Renal cortex interstitium (tissue), 11 donors: ENCODE measurements at regions not wholly inside any gene's neighbourhood (a gene's known extent, or its start where the extent isn't known, plus 50 kb on each side); places are given as distances from the start of the nearest gene placed in this dataset.
"Not testable (repeated sequence)": the region's sequence is repeated elsewhere in the genome, so short reads cannot be mapped to it uniquely, and the experiment has no call there.

ENCODE experiments used
- DNase-seq, 11 donors: peaks; one replicate each; pipeline ENCODE4 v3.0.0-alpha.2; 2013; ENCODE audit warnings: low read depth in 9 of 11, low spot score in 4 of 11; ENCODE audit errors: extremely low read depth in 1 of 11

GRCh38 chr4:163077680-163078079 lies 89.0 kb downstream of the NAF1 start:
- no peak for DNase-seq

GRCh38 chr4:163072222-163072621 lies 94.5 kb downstream of the NAF1 start:
- no peak for DNase-seq

- DNase-seq = no peak
Measured at GRCh38 chr4:163071308-163071707, 95.4 kb downstream of the NAF1 start.

- no peak for DNase-seq
Measured at GRCh38 chr4:163070023-163070422, 96.7 kb downstream of the NAF1 start.

GRCh38 chr4:163063891-163064290 lies 102.8 kb downstream of the NAF1 start:
- no peak for DNase-seq

GRCh38 chr4:163048447-163048846 lies 118.2 kb downstream of the NAF1 start:
- DNase-seq = no peak

- no peak for DNase-seq
Measured at GRCh38 chr4:163042306-163042705, 124.4 kb downstream of the NAF1 start.

GRCh38 chr4:163017135-163017534 lies 149.6 kb downstream of the NAF1 start:
- DNase-seq = no peak

GRCh38 chr4:163012816-163013215 lies 153.9 kb downstream of the NAF1 start:
- DNase-seq = no peak

- DNase-seq = no peak
Measured at GRCh38 chr4:163003979-163004378, 162.7 kb downstream of the NAF1 start.

- DNase-seq = no peak
Measured at GRCh38 chr4:162988530-162988929, 178.2 kb downstream of the NAF1 start.

- DNase-seq = no peak
Measured at GRCh38 chr4:162985131-162985530, 181.6 kb downstream of the NAF1 start.

- no peak for DNase-seq
Measured at GRCh38 chr4:162984621-162985020, 182.1 kb downstream of the NAF1 start.

- no peak for DNase-seq
Measured at GRCh38 chr4:162981823-162982222, 184.9 kb downstream of the NAF1 start.

GRCh38 chr4:162978398-162978797 lies 188.3 kb downstream of the NAF1 start:
- DNase-seq = no peak

- no peak for DNase-seq
Measured at GRCh38 chr4:162977788-162978187, 188.9 kb downstream of the NAF1 start.

- DNase-seq = no peak
Measured at GRCh38 chr4:162972661-162973330, 193.9 kb downstream of the NAF1 start.

- no peak for DNase-seq
Measured at GRCh38 chr4:162969194-162969593, 197.5 kb downstream of the NAF1 start.

GRCh38 chr4:162965978-162966377 lies 200.7 kb downstream of the NAF1 start:
- not testable (repeated sequence) for DNase-seq

- peak in 3 of 11 donors; percentile 3 to 24 (median 7) for DNase-seq
Measured at GRCh38 chr4:162959046-162959445, 207.6 kb downstream of the NAF1 start.

GRCh38 chr4:162957521-162958143 lies 209.1 kb downstream of the NAF1 start:
- DNase-seq = no peak
